ENCODE measurements at regions not wholly inside any gene's neighbourhood (a gene's known extent, or its start where the extent isn't known, plus 50 kb on each side); places are given as distances from the start of the nearest gene placed in this dataset.

- TF ChIP-seq TBX2 (CRISPR knock-in tag; IDR thresholded peaks at IDR 0.05; ENCODE audit: borderline replicate concordance) (no peak), HMG20B (CRISPR knock-in tag; conservative IDR thresholded peaks at IDR 0.05) (no peak)
Measured at GRCh38 chr2:65708086-65708485, 275.7 kb upstream of the SPRED2 start (continued).

GRCh38 chr2:65706411-65706810 is 274.0 kb upstream of the SPRED2 start:
- in situ Hi-C loops (cut with HindIII; ENCODE audit: extremely low pct_ligation_motif_present, low pct_unique_long_range_greater_than_20kb): no loop called here
- Histone ChIP-seq H3K9ac (ENCODE audit: insufficient read depth, low read depth, low read length) (no peak overlapping the region), H3K27ac (ENCODE audit: extremely low read length, insufficient read depth, low read length) (no peak overlapping the region), H3K9me3 (ENCODE audit: low read length) (no peaks in the 10 kb centered on the region), H3K4me3 (replicated peaks in 1 of 3; ENCODE audit: insufficient read depth in 1 of 3, low read depth in 2 of 3, low read length in 3 of 3) (no peak overlapping the region), H3K36me3 (replicated peaks in 1 of 2; ENCODE audit: control insufficient read depth in 1 of 2, insufficient read depth in 2 of 2, low read length in 2 of 2) (no peaks in the 10 kb centered on the region), H4K20me1 (ENCODE audit: insufficient read depth, low read length) (no peaks in the 10 kb centered on the region), H3K4me2 (ENCODE audit: low read depth, low read length) (no peak overlapping the region), H3K79me2 (ENCODE audit: insufficient read depth, low read length) (no peaks in the 10 kb centered on the region), H2AFZ (ENCODE audit: low read length) (no peak overlapping the region), H3K27me3 (ENCODE audit: control insufficient read depth in 1 of 2, insufficient read depth in 2 of 2, low read length in 2 of 2) (peaks cover 0 to under 1% of the 10 kb centered on the region in 2 experiments; a peak in 1 of 5 replicates), H3K4me1 (ENCODE audit: insufficient read depth, low read length) (no peaks in the 10 kb centered on the region)
- DNase-seq (ENCODE audit: low spot score) (no peak), FAIRE-seq (no peak), ATAC-seq (no peak)
- CTCF ChIA-PET (ENCODE audit: low intra/inter-chr PET ratio, low total read pairs): no interaction called here
- POLR2A ChIA-PET: no interaction called here
- BruUV-seq (replicated peaks): no TSS peak
- 0% methylated on average over 1 of the region's 1 CpG for WGBS (ENCODE audit: low lambda C conversion rate)
- intact Hi-C loops (cut with micrococcal nuclease; ENCODE audit: unreplicated experiment): no loop called here
- TF ChIP-seq AGO1 (IDR thresholded peaks at IDR 0.05; ENCODE audit: low read depth, low read length, poor library complexity, severe bottlenecking) (no peak), ZNF772 (CRISPR knock-in tag; IDR thresholded peaks at IDR 0.05) (no peak), CENPT (CRISPR knock-in tag; IDR thresholded peaks at IDR 0.05; ENCODE audit: low read depth) (no peak), MTF1 (CRISPR knock-in tag; IDR thresholded peaks at IDR 0.05) (no peak), ARID3A (IDR thresholded peaks at IDR 0.05; ENCODE audit: low read depth, low read length) (no peak), RCOR2 (CRISPR knock-in tag; IDR thresholded peaks at IDR 0.05) (no peak), ARNT2 (CRISPR knock-in tag; IDR thresholded peaks at IDR 0.05; ENCODE audit: low read depth) (no peak), DPF2 (CRISPR knock-in tag; IDR thresholded peaks at IDR 0.05; ENCODE audit: borderline replicate concordance, low read depth) (no peak), ARID2 (CRISPR knock-in tag; IDR thresholded peaks at IDR 0.05; ENCODE audit: borderline replicate concordance) (no peak), SAP130 (CRISPR knock-in tag; IDR thresholded peaks at IDR 0.05; ENCODE audit: low read depth) (no peak), ZNF260 (CRISPR knock-in tag; IDR thresholded peaks at IDR 0.05; ENCODE audit: borderline replicate concordance, low read depth) (no peak)
- TF ChIP-seq, protein P1, sequence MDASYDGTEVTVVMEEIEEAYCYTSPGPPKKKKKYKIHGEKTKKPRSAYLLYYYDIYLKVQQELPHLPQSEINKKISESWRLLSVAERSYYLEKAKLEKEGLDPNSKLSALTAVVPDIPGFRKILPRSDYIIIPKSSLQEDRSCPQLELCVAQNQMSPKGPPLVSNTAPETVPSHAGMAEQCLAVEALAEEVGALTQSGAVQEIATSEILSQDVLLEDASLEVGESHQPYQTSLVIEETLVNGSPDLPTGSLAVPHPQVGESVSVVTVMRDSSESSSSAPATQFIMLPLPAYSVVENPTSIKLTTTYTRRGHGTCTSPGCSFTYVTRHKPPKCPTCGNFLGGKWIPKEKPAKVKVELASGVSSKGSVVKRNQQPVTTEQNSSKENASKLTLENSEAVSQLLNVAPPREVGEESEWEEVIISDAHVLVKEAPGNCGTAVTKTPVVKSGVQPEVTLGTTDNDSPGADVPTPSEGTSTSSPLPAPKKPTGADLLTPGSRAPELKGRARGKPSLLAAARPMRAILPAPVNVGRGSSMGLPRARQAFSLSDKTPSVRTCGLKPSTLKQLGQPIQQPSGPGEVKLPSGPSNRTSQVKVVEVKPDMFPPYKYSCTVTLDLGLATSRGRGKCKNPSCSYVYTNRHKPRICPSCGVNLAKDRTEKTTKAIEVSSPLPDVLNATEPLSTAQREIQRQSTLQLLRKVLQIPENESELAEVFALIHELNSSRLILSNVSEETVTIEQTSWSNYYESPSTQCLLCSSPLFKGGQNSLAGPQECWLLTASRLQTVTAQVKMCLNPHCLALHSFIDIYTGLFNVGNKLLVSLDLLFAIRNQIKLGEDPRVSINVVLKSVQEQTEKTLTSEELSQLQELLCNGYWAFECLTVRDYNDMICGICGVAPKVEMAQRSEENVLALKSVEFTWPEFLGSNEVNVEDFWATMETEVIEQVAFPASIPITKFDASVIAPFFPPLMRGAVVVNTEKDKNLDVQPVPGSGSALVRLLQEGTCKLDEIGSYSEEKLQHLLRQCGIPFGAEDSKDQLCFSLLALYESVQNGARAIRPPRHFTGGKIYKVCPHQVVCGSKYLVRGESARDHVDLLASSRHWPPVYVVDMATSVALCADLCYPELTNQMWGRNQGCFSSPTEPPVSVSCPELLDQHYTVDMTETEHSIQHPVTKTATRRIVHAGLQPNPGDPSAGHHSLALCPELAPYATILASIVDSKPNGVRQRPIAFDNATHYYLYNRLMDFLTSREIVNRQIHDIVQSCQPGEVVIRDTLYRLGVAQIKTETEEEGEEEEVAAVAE (CRISPR knock-in tag; IDR thresholded peaks at IDR 0.05; ENCODE audit: borderline replicate concordance): no peak
- TF ChIP-seq, protein P2, sequence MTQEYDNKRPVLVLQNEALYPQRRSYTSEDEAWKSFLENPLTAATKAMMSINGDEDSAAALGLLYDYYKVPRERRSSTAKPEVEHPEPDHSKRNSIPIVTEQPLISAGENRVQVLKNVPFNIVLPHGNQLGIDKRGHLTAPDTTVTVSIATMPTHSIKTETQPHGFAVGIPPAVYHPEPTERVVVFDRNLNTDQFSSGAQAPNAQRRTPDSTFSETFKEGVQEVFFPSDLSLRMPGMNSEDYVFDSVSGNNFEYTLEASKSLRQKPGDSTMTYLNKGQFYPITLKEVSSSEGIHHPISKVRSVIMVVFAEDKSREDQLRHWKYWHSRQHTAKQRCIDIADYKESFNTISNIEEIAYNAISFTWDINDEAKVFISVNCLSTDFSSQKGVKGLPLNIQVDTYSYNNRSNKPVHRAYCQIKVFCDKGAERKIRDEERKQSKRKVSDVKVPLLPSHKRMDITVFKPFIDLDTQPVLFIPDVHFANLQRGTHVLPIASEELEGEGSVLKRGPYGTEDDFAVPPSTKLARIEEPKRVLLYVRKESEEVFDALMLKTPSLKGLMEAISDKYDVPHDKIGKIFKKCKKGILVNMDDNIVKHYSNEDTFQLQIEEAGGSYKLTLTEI (CRISPR knock-in tag; conservative IDR thresholded peaks at IDR 0.05): no peak
